A673 (cell line): ENCODE measurements at regions not wholly inside any gene's neighbourhood (a gene's known extent, or its start where the extent isn't known, plus 50 kb on each side); places are given as distances from the start of the nearest gene placed in this dataset.

Experiments used
- CTCF ChIP-seq: fragments of 300-800, 200-600 bp; sonication (generic); conservative IDR thresholded peaks from 2 replicates; pipeline ENCODE4 v1.5.1; 2017; ENCODE audit warnings: low read depth, mild to moderate bottlenecking, antibody characterized with exemption, low read length, moderate library complexity, mixed read lengths
- EZH2 ChIP-seq: fragments of 200-600 bp; sonication (generic); IDR thresholded peaks from 2 replicates; pipeline ENCODE4 v1.6.1; 2017; ENCODE audit warnings: borderline replicate concordance, low read depth, mild to moderate bottlenecking, mixed read lengths, antibody characterized with exemption, low read length; ENCODE audit not compliant: poor library complexity, severe bottlenecking

- TF ChIP-seq CTCF, result no peak
- no peak for TF ChIP-seq EZH2
Measured at GRCh38 chr21:15457965-15458364, 271.8 kb upstream of the USP25 start.
